HepG2 (cell line): ENCODE measurements at regions not wholly inside any gene's neighbourhood (a gene's known extent, or its start where the extent isn't known, plus 50 kb on each side); places are given as distances from the start of the nearest gene placed in this dataset.

Experiments
- ATAC-seq: fragments of 200-7000 bp; cut with Tn5 transposase; 3 replicates; pipeline ENCODE4 v1.9.1; 2020; ENCODE audit warnings: mild to moderate bottlenecking, moderate library complexity
- BruUV-seq: library from RNA; stranded (reverse); fragments of 400-500 nt; replicated peaks from 2 replicates; lab custom pipeline; 2021; lab: Mats Ljungman, UMichigan
- CTCF ChIA-PET: fragments of 300-600 bp; formaldehyde crosslinking; extraction: SDS; loops from one replicate; lab custom pipeline; 2021; ENCODE audit warnings: low total read pairs, inconsistent platforms, low intra/inter-chr PET ratio; lab: Yijun Ruan, JAX
- POLR2A ChIA-PET: fragments of 350-600 bp; sonication (Branson Sonifier 250); formaldehyde crosslinking; loops from one replicate; lab custom pipeline; 2020; ENCODE audit warnings: antibody characterized with exemption, inconsistent platforms; lab: Yijun Ruan, JAX
- DNase-seq: peaks from one replicate; pipeline ENCODE4 v3.0.0-alpha.2; 2015; ENCODE audit warnings: low spot score
- FAIRE-seq: peaks from 3 replicates; lab custom pipeline; 2011; peaks lifted over from hg19 to GRCh38; lab: Jason Lieb, UNC
- H2AFZ ChIP-seq: one replicate; pipeline ENCODE4 v1.6.1; 2011; ENCODE audit warnings: low read length, inconsistent platforms
- H3K27ac ChIP-seq: fragments of 300-600 bp; 3 replicates; pipeline ENCODE4 v1.8.0; 2011; ENCODE audit warnings: mixed run types, mild to moderate bottlenecking, mixed read lengths, low read length, inconsistent platforms; ENCODE audit not compliant: insufficient read depth; ENCODE audit errors: extremely low read length
- H3K27me3 ChIP-seq, 2 experiments: fragments of 200-600 bp in 1 of 2; 2 replicates in 1 of 2; 3 replicates in 1 of 2; pipeline versions ENCODE4 v1.6.0 to v1.8.0; 2011; ENCODE audit warnings: low read length in 2 of 2, mild to moderate bottlenecking in 2 of 2, moderate library complexity in 2 of 2, inconsistent platforms in 1 of 2; ENCODE audit not compliant: insufficient read depth in 2 of 2, control insufficient read depth in 1 of 2
- H3K36me3 ChIP-seq, 2 experiments: fragments of 200-600 bp in 1 of 2; replicated peaks in 1 of 2; 2 replicates in 1 of 2; 3 replicates in 1 of 2; pipeline versions ENCODE4 v1.5.1 to v1.8.0; 2011; ENCODE audit warnings: low read length in 2 of 2, inconsistent platforms in 1 of 2; ENCODE audit not compliant: insufficient read depth in 2 of 2, control insufficient read depth in 1 of 2
- H3K4me1 ChIP-seq: 2 replicates; pipeline ENCODE4 v1.5.1; 2012; ENCODE audit warnings: low read length, inconsistent platforms; ENCODE audit not compliant: insufficient read depth
- H3K4me2 ChIP-seq: 2 replicates; pipeline ENCODE4 v1.6.0; 2011; ENCODE audit warnings: low read depth, low read length, inconsistent platforms
- H3K4me3 ChIP-seq, 3 experiments: fragments of 200-600 bp in 1 of 3; sonication (generic), shearing (Covaris generic) in 1 of 3; replicated peaks in 1 of 3; 2 replicates each; pipeline ENCODE4 v1.5.1; 2011 to 2016; ENCODE audit warnings: low read length in 3 of 3, inconsistent platforms in 2 of 3, low read depth in 2 of 3, mild to moderate bottlenecking in 2 of 3, control low read depth in 1 of 3, mixed read lengths in 1 of 3; ENCODE audit not compliant: insufficient read depth in 1 of 3
- H3K79me2 ChIP-seq: one replicate; pipeline ENCODE4 v1.6.1; 2011; ENCODE audit warnings: low read length, inconsistent platforms; ENCODE audit not compliant: insufficient read depth
- H3K9ac ChIP-seq: 2 replicates; pipeline ENCODE4 v1.6.0; 2011; ENCODE audit warnings: mild to moderate bottlenecking, low read depth, low read length, inconsistent platforms; ENCODE audit not compliant: insufficient read depth
- H3K9me3 ChIP-seq: 2 replicates; pipeline ENCODE4 v1.5.1; 2012; ENCODE audit warnings: mild to moderate bottlenecking, low read length
- H4K20me1 ChIP-seq: 2 replicates; pipeline ENCODE4 v1.6.0; 2011; ENCODE audit warnings: inconsistent platforms, mild to moderate bottlenecking, low read length, moderate library complexity; ENCODE audit not compliant: insufficient read depth
- ARNTL ChIP-seq: sonication (generic); formaldehyde crosslinking; IDR thresholded peaks from 2 replicates; pipeline ENCODE4 v1.4.0; 2020; ENCODE audit warnings: mild to moderate bottlenecking, missing genetic modification reagents
- ATM ChIP-seq: fragments of 450-650 bp; IDR thresholded peaks from 2 replicates; pipeline ENCODE4 v1.7.1; 2017; ENCODE audit warnings: mild to moderate bottlenecking, borderline replicate concordance
- GFI1 ChIP-seq: sonication (generic); formaldehyde crosslinking; IDR thresholded peaks from 2 replicates; pipeline ENCODE4 v1.5.0; 2020; ENCODE audit warnings: missing genetic modification reagents, mild to moderate bottlenecking, borderline replicate concordance
- MED8 ChIP-seq: sonication (generic); formaldehyde crosslinking; IDR thresholded peaks from 2 replicates; pipeline ENCODE4 v1.8.1; 2023; ENCODE audit warnings: mild to moderate bottlenecking, missing genetic modification reagents; ENCODE audit not compliant: insufficient replicate concordance
- PLRG1 ChIP-seq: fragments of 450-650 bp; conservative IDR thresholded peaks from 2 replicates; pipeline ENCODE4 v1.6.1; 2016
- STAG1 ChIP-seq: sonication (generic); formaldehyde crosslinking; IDR thresholded peaks from 2 replicates; pipeline ENCODE4 v1.4.0; 2020; ENCODE audit warnings: missing genetic modification reagents
- ZFY ChIP-seq: sonication (generic); formaldehyde crosslinking; IDR thresholded peaks from 2 replicates; pipeline ENCODE4 v1.4.0; 2020; ENCODE audit warnings: missing genetic modification reagents
- ZNF138 ChIP-seq: sonication (generic); formaldehyde crosslinking; IDR thresholded peaks from 2 replicates; pipeline ENCODE4 v1.5.0; 2020; ENCODE audit warnings: mild to moderate bottlenecking, low read depth, missing genetic modification reagents
- ZNF143 ChIP-seq: sonication (generic); formaldehyde crosslinking; IDR thresholded peaks from 2 replicates; pipeline ENCODE4 v1.4.0; 2020; ENCODE audit warnings: missing genetic modification reagents
- ZNF17 ChIP-seq: sonication (generic); formaldehyde crosslinking; IDR thresholded peaks from 2 replicates; pipeline ENCODE4 v1.5.0; 2020; ENCODE audit warnings: mild to moderate bottlenecking, missing genetic modification reagents
- ZNF558 ChIP-seq: sonication (generic); formaldehyde crosslinking; IDR thresholded peaks from 2 replicates; pipeline ENCODE4 v1.9.0; 2022; ENCODE audit warnings: mild to moderate bottlenecking, missing genetic modification reagents, borderline replicate concordance
- ZNF577 ChIP-seq: sonication (generic); formaldehyde crosslinking; IDR thresholded peaks from 2 replicates; pipeline ENCODE4 v1.4.0; 2020; ENCODE audit warnings: mild to moderate bottlenecking, low read depth, missing genetic modification reagents, borderline replicate concordance
- ZNF619 ChIP-seq: sonication (generic); formaldehyde crosslinking; IDR thresholded peaks from 2 replicates; pipeline ENCODE4 v1.4.0; 2020; ENCODE audit warnings: mild to moderate bottlenecking, missing genetic modification reagents
- ZNF644 ChIP-seq: IDR thresholded peaks from 2 replicates; pipeline ENCODE4 v1.6.1; 2016; ENCODE audit warnings: low read depth
- ZNF740 ChIP-seq: sonication (generic); formaldehyde crosslinking; IDR thresholded peaks from 2 replicates; pipeline ENCODE4 v1.4.0; 2020; ENCODE audit warnings: missing genetic modification reagents
- WGBS: methylation state at CpG from one replicate; pipeline ENCODE4 v1.1.6; 2017; ENCODE audit warnings: low lambda C conversion rate; 5-methylcytosine and 5-hydroxymethylcytosine counted together
- in situ Hi-C: cut with HindIII; loops from 2 replicates; pipeline ENCODE4 v1.10.0; 2017; ENCODE audit warnings: low pct_unique_long_range_greater_than_20kb; ENCODE audit not compliant: extremely low pct_ligation_motif_present
- intact Hi-C: fragments of 100-400 bp; cut with micrococcal nuclease; formaldehyde crosslinking; loops from one replicate; pipeline ENCODE4 v1.10.0; 2022; ENCODE audit not compliant: unreplicated experiment
- TF ChIP-seq, protein P1 (sequence below): sonication (generic); formaldehyde crosslinking; IDR thresholded peaks from 2 replicates; pipeline ENCODE4 v1.8.0; 2022; ENCODE audit warnings: missing genetic modification reagents, mild to moderate bottlenecking, inconsistent platforms, borderline replicate concordance
- TF ChIP-seq, protein P2 (sequence below), 2 experiments: fragments of 450-650 bp in 1 of 2; sonication (generic) in 1 of 2; formaldehyde crosslinking; IDR thresholded peaks; 2 replicates each; pipeline versions ENCODE4 v1.5.0 to v1.8.0; 2020 to 2022; ENCODE audit warnings: mild to moderate bottlenecking in 1 of 2, missing genetic modification reagents in 1 of 2

- TF ChIP-seq, protein P1, sequence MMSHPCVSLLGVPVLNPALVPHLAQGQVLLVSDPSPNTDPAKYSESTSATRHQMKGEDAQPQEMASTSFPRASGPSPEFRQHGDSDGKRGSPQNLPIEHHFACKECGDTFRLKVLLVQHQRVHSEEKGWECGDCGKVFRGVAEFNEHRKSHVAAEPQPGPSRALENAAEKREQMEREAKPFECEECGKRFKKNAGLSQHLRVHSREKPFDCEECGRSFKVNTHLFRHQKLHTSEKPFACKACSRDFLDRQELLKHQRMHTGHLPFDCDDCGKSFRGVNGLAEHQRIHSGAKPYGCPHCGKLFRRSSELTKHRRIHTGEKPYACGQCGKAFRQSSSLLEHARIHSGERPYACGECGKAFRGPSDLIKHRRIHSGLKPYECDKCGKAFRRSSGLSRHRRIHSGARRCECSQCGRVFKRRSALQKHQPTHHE (CRISPR knock-in tag) = no peak
- no peak for TF ChIP-seq ZNF143 (CRISPR knock-in tag)
- TF ChIP-seq, all 625 proteins: peak for 0
These were observed 141.7 kb downstream of the ZFP36L2 start (continued) for GRCh38 chr2:43084699-43085091.

- in situ Hi-C loops (no loop called here), intact Hi-C loops (no loop called here)
- no peak overlapping the region for H3K4me3 ChIP-seq
- H3K9ac ChIP-seq = no peak overlapping the region
- H3K4me2 ChIP-seq = no peak overlapping the region
- no TSS peak for BruUV-seq
- no peak overlapping the region for H2AFZ ChIP-seq
- DNase-seq (no peak), ATAC-seq (no peak), FAIRE-seq (no peak)
- H3K9me3 ChIP-seq = no peaks in the 10 kb centered on the region
- no peak overlapping the region for H3K27ac ChIP-seq
- WGBS = 75% methylated on average over 13 of the region's 13 CpGs
- ChIA-PET CTCF (no interaction called here), POLR2A (no interaction called here)
- H3K27me3 ChIP-seq = no peaks in the 10 kb centered on the region
- no peaks in the 10 kb centered on the region for H3K36me3 ChIP-seq
- peaks cover 61% of the 10 kb centered on the region for H3K4me1 ChIP-seq
- TF ChIP-seq PLRG1 = no peak
- no peak for TF ChIP-seq ARNTL (CRISPR knock-in tag)
- TF ChIP-seq ZNF644 (CRISPR knock-in tag) = no peak
- no peak for TF ChIP-seq ZNF740 (CRISPR knock-in tag)
- TF ChIP-seq STAG1 (CRISPR knock-in tag) = no peak
- no peak for TF ChIP-seq ZFY (CRISPR knock-in tag)
- no peak for TF ChIP-seq ATM
- TF ChIP-seq ZNF558 = no peak
- no peak for TF ChIP-seq ZNF619 (CRISPR knock-in tag)
- TF ChIP-seq MED8 (CRISPR knock-in tag) = no peak
- no peak for TF ChIP-seq ZNF138 (CRISPR knock-in tag)
- TF ChIP-seq ZNF577 (CRISPR knock-in tag) = no peak
- TF ChIP-seq GFI1 (CRISPR knock-in tag) = 0 out of 2 replicates have a peak, but pooled peaks have one; percentile 6
- TF ChIP-seq, protein P2, sequence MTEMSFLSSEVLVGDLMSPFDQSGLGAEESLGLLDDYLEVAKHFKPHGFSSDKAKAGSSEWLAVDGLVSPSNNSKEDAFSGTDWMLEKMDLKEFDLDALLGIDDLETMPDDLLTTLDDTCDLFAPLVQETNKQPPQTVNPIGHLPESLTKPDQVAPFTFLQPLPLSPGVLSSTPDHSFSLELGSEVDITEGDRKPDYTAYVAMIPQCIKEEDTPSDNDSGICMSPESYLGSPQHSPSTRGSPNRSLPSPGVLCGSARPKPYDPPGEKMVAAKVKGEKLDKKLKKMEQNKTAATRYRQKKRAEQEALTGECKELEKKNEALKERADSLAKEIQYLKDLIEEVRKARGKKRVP (CRISPR knock-in tag; IDR thresholded peaks at IDR 0.05) = no peak
- TF ChIP-seq ZNF17 = 0 out of 2 replicates have a peak, but pooled peaks have one; percentile 3
- no peaks in the 10 kb centered on the region for H3K79me2 ChIP-seq
- H4K20me1 ChIP-seq = no peaks in the 10 kb centered on the region
These were observed 142.4 kb downstream of the ZFP36L2 start for GRCh38 chr2:43083710-43084698.
